ENCODE measurements at regions not wholly inside any gene's neighbourhood (a gene's known extent, or its start where the extent isn't known, plus 50 kb on each side); places are given as distances from the start of the nearest gene placed in this dataset.

- no peak overlapping the region for H2AFZ ChIP-seq (ENCODE audit: low read depth, low read length, severe bottlenecking)
- H4K20me1 ChIP-seq (ENCODE audit: low read depth, low read length): no peaks in the 10 kb centered on the region
- TF ChIP-seq CTCF (IDR thresholded peaks at IDR 0.05; ENCODE audit: insufficient read depth, low read length, poor library complexity, severe bottlenecking): no peak
- TF ChIP-seq EZH2phosphoT487 (conservative IDR thresholded peaks at IDR 0.05; ENCODE audit: low read length): no peak
- H3K27me3 ChIP-seq (ENCODE audit: low read length): no peaks in the 10 kb centered on the region
- no peaks in the 10 kb centered on the region for H3K9me2 ChIP-seq (replicated peaks; ENCODE audit: insufficient read depth, low read length)
- no peak overlapping the region for H3K9ac ChIP-seq (ENCODE audit: low read length)
- no peak overlapping the region for H3K4me2 ChIP-seq (ENCODE audit: low read depth, low read length, poor library complexity, severe bottlenecking)
- no peak overlapping the region for H3K27ac ChIP-seq (ENCODE audit: low read depth, low read length)
- no peaks in the 10 kb centered on the region for H3F3A ChIP-seq (ENCODE audit: insufficient read depth)
- H3K79me2 ChIP-seq (ENCODE audit: insufficient read depth, low read length): no peaks in the 10 kb centered on the region
- no peaks in the 10 kb centered on the region for H3K9me3 ChIP-seq (ENCODE audit: insufficient read depth, low read length)
- no peaks in the 10 kb centered on the region for H3K36me3 ChIP-seq (ENCODE audit: low read length)
- no peak overlapping the region for H3K4me3 ChIP-seq (ENCODE audit: insufficient read depth, low read length, poor library complexity, severe bottlenecking)
These were observed 167.5 kb downstream of the SEPTIN7 start for GRCh38 chr7:35968140-35968940.

- Histone ChIP-seq H4K20me1 (ENCODE audit: low read depth, low read length) (no peaks in the 10 kb centered on the region), H3K4me3 (ENCODE audit: insufficient read depth, low read length, poor library complexity, severe bottlenecking) (no peak overlapping the region), H3K4me2 (ENCODE audit: low read depth, low read length, poor library complexity, severe bottlenecking) (no peak overlapping the region), H3K27ac (ENCODE audit: low read depth, low read length) (no peak overlapping the region), H3K9ac (ENCODE audit: low read length) (no peak overlapping the region), H3F3A (ENCODE audit: insufficient read depth) (no peaks in the 10 kb centered on the region), H3K79me2 (ENCODE audit: insufficient read depth, low read length) (no peaks in the 10 kb centered on the region), H3K27me3 (ENCODE audit: low read length) (no peaks in the 10 kb centered on the region), H3K9me2 (replicated peaks; ENCODE audit: insufficient read depth, low read length) (no peaks in the 10 kb centered on the region), H3K9me3 (ENCODE audit: insufficient read depth, low read length) (no peaks in the 10 kb centered on the region), H3K36me3 (ENCODE audit: low read length) (no peaks in the 10 kb centered on the region), H2AFZ (ENCODE audit: low read depth, low read length, severe bottlenecking) (no peak overlapping the region)
- TF ChIP-seq CTCF (IDR thresholded peaks at IDR 0.05; ENCODE audit: insufficient read depth, low read length, poor library complexity, severe bottlenecking) (no peak), EZH2phosphoT487 (conservative IDR thresholded peaks at IDR 0.05; ENCODE audit: low read length) (no peak)
These were observed 168.2 kb downstream of the SEPTIN7 start for GRCh38 chr7:35969066-35969465.

GRCh38 chr7:35970458-35970857, 169.6 kb downstream of the SEPTIN7 start:
- Histone ChIP-seq H3K36me3 (ENCODE audit: low read length) (no peaks in the 10 kb centered on the region), H3K27me3 (ENCODE audit: low read length) (no peaks in the 10 kb centered on the region), H4K20me1 (ENCODE audit: low read depth, low read length) (no peaks in the 10 kb centered on the region), H3K4me2 (ENCODE audit: low read depth, low read length, poor library complexity, severe bottlenecking) (no peak overlapping the region), H3K9me2 (replicated peaks; ENCODE audit: insufficient read depth, low read length) (no peaks in the 10 kb centered on the region), H3K27ac (ENCODE audit: low read depth, low read length) (no peak overlapping the region), H3K9ac (ENCODE audit: low read length) (no peak overlapping the region), H3F3A (ENCODE audit: insufficient read depth) (no peaks in the 10 kb centered on the region), H3K9me3 (ENCODE audit: insufficient read depth, low read length) (no peaks in the 10 kb centered on the region), H2AFZ (ENCODE audit: low read depth, low read length, severe bottlenecking) (no peak overlapping the region), H3K79me2 (ENCODE audit: insufficient read depth, low read length) (no peaks in the 10 kb centered on the region), H3K4me3 (ENCODE audit: insufficient read depth, low read length, poor library complexity, severe bottlenecking) (no peak overlapping the region)
- TF ChIP-seq CTCF (IDR thresholded peaks at IDR 0.05; ENCODE audit: insufficient read depth, low read length, poor library complexity, severe bottlenecking) (no peak), EZH2phosphoT487 (conservative IDR thresholded peaks at IDR 0.05; ENCODE audit: low read length) (no peak)

Measured in SU-DHL-6 (cell line).